ENCODE measurements at regions not wholly inside any gene's neighbourhood (a gene's known extent, or its start where the extent isn't known, plus 50 kb on each side); places are given as distances from the start of the nearest gene placed in this dataset.
"Not testable (repeated sequence)": the region's sequence is repeated elsewhere in the genome, so short reads cannot be mapped to it uniquely, and the experiment has no call there.

DNA sequence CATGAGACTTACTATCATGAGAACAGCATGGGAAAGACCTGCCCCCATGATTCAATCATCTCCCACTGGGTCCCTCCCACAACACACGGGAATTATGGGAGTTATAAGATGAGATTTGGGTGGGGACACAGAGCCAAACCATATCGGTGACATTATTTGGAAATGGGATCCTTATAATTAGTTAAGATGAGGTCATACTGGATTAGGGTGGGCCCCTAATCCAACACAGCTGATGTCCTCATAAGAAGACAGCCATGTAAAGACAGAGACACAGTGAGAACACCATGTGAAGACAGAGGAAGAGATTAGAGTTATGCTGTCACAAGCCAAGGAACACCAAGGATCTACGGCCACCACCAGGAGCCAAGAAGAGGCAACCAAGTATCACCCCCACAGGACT is 161.7 kb downstream of the SPTSSA start:
- no peak for DNase-seq (ENCODE audit: low read depth in 2 of 2)

DNA sequence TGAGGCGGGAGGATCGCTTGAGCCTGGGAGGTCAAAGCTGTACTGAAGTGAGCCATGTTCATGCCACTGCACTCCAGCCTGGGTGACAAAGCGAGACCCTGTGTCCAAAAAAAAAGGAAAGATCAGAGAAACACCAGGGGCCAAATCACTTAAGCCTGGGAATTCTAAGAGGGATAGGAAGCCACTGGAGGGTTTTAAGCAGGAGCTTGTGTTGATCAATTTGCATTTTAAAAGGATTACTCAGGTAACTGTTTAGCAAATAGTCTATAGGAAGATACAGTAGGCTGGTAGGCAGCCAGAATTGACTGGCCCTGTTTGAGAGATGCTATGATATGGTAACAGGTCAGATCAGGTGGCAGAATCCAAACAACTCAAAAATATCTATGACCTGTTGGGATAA is 162.7 kb downstream of the SPTSSA start:
- no peak for DNase-seq (ENCODE audit: low read depth in 2 of 2)

DNA sequence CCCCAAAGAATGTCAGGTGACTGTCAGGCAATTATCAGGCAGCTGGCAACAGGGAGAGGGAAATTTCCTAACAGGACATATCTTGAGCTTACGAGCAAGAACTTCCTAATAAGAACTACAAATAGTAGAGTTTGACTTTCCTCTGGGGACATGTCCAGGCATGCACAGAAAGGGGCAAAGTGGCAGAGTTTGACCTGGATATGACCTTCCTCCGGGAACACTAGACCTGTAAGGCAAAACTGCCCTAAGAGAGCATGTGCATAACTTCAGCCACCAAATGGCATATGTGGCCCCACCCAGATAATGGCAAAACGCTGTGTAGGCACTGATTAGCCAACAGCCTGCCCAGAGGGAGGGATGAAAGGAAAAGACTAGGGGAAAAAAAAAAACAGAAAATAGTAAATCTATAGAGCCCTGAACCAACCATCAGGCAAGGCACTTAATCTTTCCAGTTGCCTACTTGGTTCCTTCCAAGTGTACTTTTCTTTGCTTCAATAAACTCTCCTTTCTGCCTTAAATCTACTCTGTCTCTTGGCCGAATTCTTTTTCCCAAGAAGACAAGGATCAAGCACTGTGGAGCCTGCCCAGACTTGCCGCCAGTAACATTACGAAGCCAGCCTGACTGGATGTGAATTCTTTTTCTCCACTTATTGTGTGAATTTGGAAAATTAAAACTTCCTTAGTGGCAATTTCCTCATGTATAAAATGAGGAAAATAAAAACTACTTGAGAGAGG is 164.1 kb downstream of the SPTSSA start:
- DNase-seq (ENCODE audit: low read depth in 2 of 2) = no peak

DNA sequence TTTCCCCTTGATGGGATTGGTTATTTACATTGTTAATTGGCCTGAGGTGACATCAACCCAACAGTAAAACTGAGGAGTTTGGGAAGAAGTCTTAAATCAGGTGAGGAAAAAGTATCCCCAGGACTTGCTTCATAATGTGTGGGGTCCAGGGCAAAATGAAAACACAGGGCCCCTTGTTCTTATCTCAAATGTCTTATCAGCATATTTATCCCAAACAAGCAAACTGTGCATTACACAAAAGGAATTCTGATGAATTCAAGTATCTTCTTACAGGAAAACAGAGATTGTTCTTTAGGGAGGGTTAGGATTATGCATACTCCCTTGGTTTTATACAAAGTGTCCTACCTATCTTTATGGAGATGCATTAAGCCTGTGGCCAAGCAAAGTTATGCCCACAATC is 178.4 kb downstream of the SPTSSA start:
- DNase-seq (ENCODE audit: low read depth in 2 of 2) = no peak

DNA sequence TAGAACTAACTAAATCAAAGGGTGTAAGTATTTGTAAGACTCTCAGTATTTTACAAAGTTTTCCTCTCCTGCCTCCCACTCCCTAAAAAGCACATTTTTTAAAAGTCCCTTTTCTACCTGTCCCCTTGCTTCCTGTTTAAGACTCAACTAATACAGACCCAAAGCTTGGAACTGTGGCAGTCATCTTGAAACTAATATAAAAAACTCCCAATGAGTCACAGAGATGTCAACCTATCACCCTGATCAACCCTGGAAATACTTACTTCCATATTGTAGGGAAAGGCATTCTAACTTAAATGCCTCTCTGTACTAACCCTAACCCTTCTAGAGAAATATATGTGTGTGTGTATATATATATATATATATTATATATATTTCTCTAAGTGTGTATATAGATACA is 184.8 kb downstream of the SPTSSA start:
- no peak for DNase-seq (ENCODE audit: low read depth in 2 of 2)

DNA sequence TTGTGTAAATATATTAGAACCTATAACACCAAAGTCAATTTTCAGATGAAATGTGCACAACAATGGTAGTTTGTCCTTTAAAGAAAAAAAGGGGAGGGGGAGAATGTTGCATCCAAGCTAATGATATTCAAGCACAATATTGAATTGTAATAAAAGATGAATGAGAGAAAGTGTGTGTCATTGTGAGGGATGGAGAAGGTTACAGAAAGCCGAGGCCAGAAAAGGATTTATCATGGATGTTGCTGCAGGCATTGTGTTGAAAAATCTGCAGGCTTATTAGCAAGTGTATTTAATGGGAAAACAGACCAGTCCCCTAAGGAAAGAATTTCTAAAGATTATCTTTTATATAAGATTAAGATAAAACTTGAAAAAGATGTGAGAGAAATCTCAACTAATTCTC is 186.5 kb downstream of the SPTSSA start:
- no peak for DNase-seq (ENCODE audit: low read depth in 2 of 2)

DNA sequence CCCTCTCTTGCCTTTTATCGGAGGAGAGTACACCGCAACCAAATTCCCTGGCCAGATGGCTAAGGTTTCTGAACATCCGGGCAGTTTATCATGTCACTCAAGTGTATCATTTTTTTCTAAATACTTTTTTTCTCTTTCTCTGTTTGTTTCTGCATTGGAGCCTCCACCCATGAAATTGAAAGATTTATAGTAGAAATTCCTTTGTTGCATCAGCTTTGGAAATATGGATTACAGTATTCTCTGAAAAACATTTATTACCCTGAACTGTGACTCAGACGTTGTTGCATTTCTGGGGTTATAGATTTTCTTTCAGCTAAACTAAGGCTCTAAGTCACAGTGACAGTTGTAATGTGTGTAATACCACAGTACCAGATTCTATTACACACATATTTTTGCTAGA is 187.0 kb downstream of the SPTSSA start:
- no peak for DNase-seq (ENCODE audit: low read depth in 2 of 2)

- DNase-seq (ENCODE audit: low read depth in 2 of 2) = not testable (repeated sequence)
Measured at GRCh38 chr14:34273716-34274115, 188.3 kb downstream of the SPTSSA start.

- DNase-seq (ENCODE audit: low read depth in 2 of 2) = no peak
Measured at GRCh38 chr14:34270361-34270760, 191.7 kb downstream of the SPTSSA start.

DNA sequence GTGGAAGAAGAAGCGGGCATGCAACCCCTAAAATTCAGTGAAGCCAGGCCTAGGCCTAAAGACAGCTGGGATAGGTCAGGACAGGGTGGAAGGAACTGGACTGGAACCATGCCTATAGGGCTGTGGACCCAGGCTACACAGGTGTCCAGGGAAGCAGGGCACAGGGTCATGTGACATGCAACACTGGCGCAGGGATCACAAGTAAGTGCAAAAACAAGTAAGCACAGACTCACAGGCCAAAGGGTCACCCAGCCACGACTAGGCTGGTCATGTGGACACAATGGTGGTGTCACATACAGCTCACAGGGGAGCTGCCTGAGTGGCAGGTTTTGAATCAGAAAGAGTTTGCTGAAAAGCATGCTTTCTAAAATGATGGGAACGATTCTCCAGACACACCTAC is 195.7 kb downstream of the SPTSSA start:
- no peak for DNase-seq (ENCODE audit: low read depth in 2 of 2)

- no peak for DNase-seq (ENCODE audit: low read depth in 2 of 2)
Measured at GRCh38 chr14:34262127-34262910, 199.7 kb downstream of the SPTSSA start.

GRCh38 chr14:34259996-34260395 is 202.0 kb downstream of the SPTSSA start:
- DNase-seq (ENCODE audit: low read depth in 2 of 2) = no peak

DNA sequence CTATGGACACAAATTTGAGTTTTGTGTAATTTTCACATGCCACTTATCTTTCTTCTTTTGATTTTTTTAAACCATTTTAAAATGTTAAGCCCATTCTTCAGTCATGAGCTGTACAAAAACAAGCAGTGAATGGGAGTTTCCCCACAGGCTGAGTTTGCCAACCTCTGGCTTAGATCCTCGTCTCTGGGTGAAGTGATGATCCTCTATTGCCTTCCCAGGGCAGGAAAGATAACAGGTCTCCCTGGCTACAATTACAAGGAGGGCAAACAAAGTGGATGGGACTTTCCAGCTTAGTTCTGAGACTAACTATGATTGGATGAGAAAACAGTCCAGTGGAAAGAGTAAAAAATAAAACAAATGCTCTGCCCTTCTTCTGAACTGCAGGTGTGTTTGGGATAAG is 203.7 kb downstream of the SPTSSA start:
- no peak for DNase-seq (ENCODE audit: low read depth in 2 of 2)

DNA sequence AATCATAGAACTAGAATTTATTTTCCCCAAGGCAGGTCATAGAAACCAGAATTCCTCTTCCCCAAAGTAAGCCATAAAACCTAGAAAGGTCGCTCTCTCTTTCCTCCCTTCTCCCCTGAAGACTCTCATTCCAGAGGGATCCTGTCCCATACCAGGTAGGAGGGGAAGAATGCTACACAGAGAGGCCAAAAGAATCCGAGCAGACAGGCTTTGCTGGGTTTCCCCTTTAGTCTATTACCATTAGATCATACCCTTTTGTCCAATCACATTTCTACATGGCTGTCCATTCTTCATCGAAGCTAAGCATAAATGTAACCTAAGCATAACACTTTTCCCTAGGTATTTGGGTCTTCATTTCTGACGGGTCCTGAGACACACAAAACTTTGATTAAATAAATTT is 204.5 kb downstream of the SPTSSA start:
- no peak for DNase-seq (ENCODE audit: low read depth in 2 of 2)

DNA sequence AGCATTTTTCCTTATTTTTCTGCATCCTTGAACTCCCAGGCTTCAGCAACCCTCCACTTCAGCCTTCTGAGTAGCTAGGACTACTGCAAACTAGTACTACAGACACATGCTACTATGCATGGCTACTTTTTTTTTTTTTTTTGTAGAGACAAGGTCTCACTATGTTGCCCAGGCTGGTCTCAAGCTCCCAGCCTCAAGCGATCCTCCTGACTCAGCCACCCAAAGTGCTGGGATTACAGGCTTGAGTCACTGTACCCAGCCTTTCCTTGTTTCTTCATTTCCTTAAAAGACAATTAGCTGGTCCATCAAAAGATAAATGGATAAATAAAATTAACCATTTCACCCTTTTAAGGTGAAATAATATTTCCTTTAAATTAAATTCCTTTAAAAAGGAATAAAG is 205.8 kb downstream of the SPTSSA start:
- no peak for DNase-seq (ENCODE audit: low read depth in 2 of 2)

DNA sequence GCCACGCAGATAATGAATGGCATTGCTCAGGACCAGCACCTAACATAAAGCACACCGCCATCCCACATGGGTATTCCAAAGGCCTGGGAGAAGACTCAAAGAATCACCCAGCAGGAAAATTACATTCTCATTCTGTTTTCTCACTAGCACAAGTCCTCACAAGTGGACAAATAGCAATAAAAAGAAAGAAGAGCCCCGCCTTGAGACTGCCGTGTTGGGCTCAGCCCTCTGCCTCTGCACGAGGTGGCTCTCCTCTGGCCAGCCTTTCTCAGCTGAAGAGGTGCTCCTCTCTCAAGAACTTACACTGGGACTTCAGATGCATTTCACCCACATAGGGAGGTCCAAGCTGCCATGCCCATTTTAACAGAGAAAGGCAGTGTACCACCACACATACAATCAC is 207.5 kb downstream of the SPTSSA start:
- no peak for DNase-seq (ENCODE audit: low read depth in 2 of 2)

- DNase-seq (ENCODE audit: low read depth in 2 of 2) = no peak
Measured at GRCh38 chr14:34254031-34254430, 208.0 kb downstream of the SPTSSA start.

- DNase-seq (ENCODE audit: low read depth in 2 of 2) = no peak
Measured at GRCh38 chr14:34252227-34252626, 209.8 kb downstream of the SPTSSA start.

GRCh38 chr14:34251662-34252061 is 210.4 kb downstream of the SPTSSA start:
- no peak for DNase-seq (ENCODE audit: low read depth in 2 of 2)

DNA sequence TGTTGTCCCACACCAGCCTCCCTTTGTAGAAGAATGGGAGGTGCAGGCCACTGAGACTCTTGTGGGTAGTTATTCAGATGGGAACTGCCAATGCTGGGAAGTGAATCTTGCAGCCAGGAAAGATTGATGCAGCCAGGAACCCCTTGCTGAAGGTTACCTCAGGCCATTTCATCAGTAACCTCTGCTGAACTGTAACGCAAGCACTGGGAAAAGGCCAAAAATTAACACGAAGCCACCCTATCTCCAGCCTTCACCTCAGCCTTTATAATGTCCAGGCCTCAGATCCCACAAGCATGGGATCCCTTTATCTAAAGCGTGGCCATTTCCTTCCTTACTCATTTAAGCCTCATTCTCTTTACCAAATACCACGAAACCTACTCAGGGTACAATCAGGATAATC is 211.1 kb downstream of the SPTSSA start:
- no peak for DNase-seq (ENCODE audit: low read depth in 2 of 2)

GRCh38 chr14:34247605-34248004 is 214.4 kb downstream of the SPTSSA start:
- no peak for DNase-seq (ENCODE audit: low read depth in 2 of 2)

GRCh38 chr14:34246206-34246605 is 215.8 kb downstream of the SPTSSA start:
- DNase-seq (ENCODE audit: low read depth in 2 of 2) = no peak

DNA sequence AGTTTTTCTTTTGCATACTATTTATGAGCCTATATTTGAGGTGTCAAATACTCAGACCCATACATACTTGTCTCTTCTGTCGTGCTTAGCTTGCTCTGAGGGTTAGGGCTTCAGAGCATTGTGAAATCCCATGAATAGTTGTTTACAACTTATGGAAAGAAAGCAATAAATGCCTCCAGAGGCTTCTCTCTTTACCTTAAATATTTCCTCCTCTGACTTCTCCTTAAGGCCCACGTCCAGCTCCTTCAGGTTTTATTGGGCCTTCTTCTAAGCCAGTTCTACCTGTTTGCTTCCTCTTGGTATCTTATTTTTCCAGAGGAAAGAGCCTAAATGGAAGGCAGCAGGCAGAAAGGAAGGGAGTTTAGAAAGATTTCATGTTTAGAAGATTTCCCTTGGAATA is 218.6 kb downstream of the SPTSSA start:
- DNase-seq (ENCODE audit: low read depth in 2 of 2) = no peak
